GM21526 (cell line): ENCODE measurements at regions not wholly inside any gene's neighbourhood (a gene's known extent, or its start where the extent isn't known, plus 50 kb on each side); places are given as distances from the start of the nearest gene placed in this dataset.
A peak's percentile ranks its signal among the peaks of the same experiment; 100 is the strongest.
"Not testable (repeated sequence)": the region's sequence is repeated elsewhere in the genome, so short reads cannot be mapped to it uniquely, and the experiment has no call there.

Experiments
- ATAC-seq: cut with Tn5 transposase; IDR thresholded peaks from one replicate; pipeline ENCODE4 v1.9.1; 2021; ENCODE audit warnings: moderate library complexity; ENCODE audit not compliant: unreplicated experiment, low FRiP score

- not testable (repeated sequence) for ATAC-seq
These were observed 153.6 kb upstream of the VKORC1L1 start for GRCh38 chr7:65719123-65719798.

GRCh38 chr7:65722361-65722792 lies 150.5 kb upstream of the VKORC1L1 start:
- ATAC-seq, result peak; percentile 69

GRCh38 chr7:65727182-65727581 lies 145.7 kb upstream of the VKORC1L1 start:
- not testable (repeated sequence) for ATAC-seq

DNA sequence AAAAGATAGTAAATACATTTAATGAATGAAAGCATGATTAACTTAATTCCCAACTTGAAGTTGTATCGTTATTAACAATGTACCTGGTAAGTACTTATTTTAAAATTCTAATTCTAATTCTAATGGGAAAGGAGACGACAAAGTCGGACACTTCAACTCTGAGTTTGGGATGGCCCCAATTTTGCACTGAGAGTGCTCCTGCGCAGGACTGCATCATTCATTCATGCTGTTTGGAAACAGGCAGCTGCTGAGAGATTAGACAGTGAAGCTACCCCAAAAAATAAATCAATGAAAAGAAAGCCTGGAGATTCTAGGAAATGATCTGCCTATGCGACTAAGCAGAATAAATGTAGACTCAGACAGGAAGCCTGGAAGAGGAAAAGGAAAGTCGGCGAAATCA lies 141.7 kb upstream of the VKORC1L1 start:
- no peak for ATAC-seq

DNA sequence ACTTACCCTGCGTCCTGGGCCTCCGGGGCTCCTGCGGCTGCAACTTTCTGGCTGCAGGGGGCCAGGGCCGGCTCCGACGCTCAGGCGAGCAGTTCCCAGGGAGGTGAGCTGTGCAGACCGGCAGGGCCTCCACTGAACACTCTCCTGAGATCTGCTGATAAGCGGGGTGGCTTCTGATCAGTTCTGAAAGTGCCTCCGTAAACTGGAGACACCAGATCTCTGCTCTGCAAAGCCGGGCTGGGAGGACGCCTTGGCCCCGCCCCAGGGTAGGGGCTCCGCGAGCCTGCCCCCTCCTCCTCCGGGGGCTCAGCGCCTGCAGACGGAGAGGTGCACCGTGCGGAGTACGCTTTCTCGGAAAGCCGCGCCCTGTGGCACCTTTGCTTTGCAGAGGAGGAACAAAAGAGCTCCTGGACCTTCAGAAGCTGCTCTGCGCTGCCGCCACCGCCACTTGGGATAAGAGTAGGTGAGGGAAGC lies 141.3 kb upstream of the VKORC1L1 start:
- no peak for ATAC-seq

DNA sequence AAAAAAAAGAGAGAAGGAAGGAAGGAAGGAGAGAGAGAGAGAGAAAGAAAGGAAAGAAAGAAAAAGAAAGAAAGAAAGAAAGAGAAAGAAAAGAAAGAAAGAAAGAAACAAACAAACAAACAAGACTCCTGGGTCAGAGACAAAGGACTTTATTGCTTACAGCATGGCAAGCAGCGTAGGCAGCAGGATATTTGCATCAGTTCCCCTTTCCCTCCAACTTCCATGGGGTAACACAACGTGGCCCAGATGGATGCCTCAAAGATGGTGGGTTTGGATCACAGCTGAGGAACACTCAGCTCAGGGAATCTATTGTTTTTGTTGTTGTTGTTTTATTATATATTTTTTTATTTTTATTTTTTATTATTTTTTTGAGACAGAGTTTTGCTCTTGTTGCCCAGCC lies 128.5 kb upstream of the VKORC1L1 start:
- no peak for ATAC-seq

DNA sequence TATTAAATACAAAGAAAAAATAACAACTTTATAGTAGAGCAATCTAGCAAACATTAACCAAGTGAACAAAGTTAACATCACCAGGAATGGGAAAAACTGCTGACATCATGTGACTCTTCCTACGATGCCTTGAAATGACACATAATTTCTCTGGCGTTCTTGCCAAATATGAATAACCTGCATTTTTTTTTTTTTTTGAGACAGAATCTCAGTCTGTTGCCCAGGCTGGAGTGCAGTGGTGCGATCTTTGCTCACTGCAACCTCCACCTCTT lies 126.5 kb upstream of the VKORC1L1 start:
- no peak for ATAC-seq

GRCh38 chr7:65749039-65749438 lies 123.8 kb upstream of the VKORC1L1 start:
- no peak for ATAC-seq

DNA sequence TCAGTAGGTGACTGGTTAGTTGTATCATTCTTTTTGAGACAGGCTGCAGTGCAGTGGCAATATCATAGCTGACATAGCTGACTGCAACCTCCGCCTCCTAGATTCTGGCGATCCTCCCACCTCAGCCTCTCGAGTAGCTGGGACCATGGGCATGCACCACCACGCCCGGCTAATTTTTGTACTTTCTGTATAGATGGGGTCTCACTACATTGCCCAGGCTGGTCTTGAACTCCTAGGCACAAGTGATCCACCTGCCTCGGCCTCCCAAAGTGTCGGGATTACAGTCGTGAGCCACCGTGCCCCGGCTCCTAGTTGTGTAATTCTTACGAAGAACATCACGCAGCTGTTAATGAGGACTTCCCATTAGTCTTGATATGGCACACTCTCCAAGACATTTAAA lies 123.4 kb upstream of the VKORC1L1 start:
- ATAC-seq, result no peak

DNA sequence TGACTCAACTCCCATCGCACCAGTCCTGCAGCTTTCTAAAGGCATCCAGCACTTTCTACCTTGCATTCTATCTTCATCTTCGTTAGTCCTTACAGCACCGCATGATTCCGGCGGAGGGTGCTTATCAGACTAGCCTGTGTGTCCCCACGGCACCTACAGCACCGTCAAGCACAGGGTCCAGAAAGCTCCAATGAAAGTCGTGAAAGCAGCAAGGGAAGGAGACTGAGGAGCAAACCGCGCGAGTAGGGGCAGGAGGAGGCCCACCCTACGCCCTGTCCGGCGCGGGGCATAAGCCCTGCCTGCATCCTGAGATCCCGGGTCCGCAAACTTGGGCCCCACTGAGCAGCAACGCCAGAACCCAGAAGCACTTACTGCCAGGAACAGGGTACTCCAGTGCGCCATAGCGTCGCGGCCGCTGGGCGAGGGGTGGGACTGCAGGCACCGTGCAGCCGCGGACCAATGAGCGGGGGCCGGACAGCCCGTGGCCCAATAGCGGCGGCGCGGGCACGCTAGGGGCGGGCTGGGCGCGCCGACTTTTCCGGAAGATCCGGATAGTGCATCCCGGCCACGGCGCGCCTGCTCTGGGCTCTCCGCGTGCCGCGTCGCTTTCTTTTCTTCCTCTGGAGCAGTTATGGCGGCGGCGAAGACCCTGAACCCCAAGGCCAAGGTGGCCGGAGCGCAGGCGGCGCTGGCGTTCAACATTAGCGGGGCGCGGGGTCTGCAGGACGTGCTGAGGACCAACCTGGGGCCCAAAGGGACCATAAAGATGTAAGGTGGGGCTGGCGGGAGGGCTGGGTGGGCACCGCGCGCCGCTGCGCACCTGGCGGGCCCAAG lies 122.1 kb upstream of the VKORC1L1 start:
- ATAC-seq, result peak; percentile 97

DNA sequence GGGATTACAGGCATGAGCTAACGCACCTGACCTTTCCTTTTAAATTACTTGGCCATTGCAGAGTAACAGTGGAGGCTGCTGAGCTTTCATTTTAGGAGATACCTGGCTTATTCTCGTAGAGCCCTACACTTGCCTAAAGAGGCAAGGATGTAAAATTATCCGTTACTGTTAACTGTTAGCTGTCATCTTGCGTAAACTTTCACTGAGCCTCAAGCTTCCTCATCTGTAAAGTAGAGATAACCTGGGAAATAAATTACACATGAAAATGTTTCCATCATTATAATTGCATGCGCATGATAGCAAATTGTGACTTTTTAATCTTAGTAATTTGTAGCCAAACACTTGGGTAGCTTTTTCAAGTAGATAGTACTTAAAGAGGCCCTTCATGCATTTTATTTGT lies 118.8 kb upstream of the VKORC1L1 start:
- not testable (repeated sequence) for ATAC-seq

DNA sequence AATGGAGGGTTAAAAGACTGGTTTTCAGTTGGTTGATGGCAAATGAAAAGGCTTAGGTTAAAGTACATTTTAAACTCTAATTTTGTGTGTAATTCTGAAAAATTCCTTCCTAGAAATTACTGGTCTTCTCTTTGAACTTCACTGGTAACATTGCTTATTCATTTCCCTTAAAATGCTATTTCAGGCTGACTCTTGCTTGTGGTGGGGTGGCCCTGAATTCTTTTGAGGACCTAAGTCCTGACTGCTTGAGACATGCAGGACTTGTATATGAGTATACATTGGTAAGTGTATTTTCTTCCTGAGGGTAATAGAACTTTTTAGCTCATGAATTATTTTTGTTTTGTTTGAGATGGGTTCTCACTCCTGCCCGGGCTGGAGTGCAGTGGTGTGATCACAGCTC lies 113.9 kb upstream of the VKORC1L1 start:
- ATAC-seq, result not testable (repeated sequence)

DNA sequence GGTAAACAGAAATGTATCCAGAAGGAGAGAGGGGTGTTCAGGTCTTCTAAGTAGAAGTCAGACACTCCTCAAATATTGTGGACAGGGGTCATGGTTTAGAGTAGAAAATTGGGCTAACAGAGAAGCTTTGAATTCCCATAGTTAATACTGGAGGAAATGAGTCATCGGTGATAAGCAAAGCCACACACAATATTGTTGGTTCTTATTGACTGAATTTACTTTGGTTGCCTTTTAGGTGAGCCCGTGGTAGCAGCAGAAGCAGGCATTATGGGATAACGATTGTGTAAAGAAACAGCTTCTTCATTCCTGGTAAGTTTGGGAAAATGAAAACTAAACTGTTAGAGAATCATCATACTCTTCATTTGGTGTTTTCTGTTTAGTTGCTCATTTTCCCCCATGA lies 110.2 kb upstream of the VKORC1L1 start:
- not testable (repeated sequence) for ATAC-seq

- ATAC-seq, result not testable (repeated sequence)
These were observed 109.8 kb upstream of the VKORC1L1 start for GRCh38 chr7:65763114-65763513.

DNA sequence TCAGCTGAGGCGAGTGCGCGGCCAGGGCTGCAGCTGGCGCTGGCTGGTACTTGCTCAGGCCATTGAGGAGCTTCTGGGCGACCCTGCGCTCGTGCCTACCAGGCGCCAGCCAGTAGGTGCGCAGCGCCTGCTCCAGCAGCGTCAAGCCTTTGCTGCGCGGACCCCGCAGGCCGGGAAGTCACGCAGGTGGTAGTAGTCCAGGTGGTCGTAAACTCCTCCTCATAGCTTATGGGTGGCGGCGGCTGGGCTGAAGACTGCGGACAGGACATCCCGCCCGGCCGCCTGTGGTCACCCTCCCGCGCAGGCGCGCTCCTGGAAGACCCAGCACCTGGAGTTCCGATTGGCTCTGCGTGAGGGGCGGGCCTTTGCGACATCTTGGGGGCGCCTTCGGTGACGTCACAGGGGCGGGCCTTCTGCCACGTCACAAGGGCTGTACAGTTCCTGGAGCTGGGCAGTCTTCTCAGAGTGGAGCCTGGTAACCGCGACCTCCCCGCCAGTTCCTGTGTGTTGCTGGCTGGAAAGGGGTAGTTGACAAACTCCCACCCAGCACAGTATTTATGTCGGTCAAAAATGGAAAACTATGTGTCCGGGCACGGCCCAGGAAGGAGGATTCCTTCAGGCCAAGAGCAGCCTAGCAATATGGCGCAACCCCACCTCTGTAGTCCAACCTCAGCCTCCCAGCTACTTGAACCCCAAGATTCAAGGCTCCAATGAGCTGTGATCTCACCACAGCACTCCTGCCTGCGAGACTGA lies 102.2 kb upstream of the VKORC1L1 start:
- ATAC-seq, result peak; percentile 97

DNA sequence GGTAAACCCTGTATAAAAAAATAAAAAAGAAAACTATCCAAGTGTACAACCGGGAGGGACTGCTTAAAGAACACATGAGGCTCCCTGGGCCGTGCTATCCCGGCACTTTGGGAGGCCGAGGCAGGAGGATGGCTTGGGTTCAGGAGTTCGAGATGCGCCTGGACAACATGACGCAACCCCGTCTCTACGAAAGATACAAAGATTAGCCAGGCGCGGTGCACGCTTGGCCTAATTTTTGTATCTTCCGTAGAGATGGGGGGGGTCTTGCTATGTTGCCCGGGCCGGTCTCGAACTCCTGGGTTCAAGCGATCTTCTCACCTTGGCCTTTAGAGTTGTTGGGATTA lies 101.7 kb upstream of the VKORC1L1 start:
- ATAC-seq, result not testable (repeated sequence)

DNA sequence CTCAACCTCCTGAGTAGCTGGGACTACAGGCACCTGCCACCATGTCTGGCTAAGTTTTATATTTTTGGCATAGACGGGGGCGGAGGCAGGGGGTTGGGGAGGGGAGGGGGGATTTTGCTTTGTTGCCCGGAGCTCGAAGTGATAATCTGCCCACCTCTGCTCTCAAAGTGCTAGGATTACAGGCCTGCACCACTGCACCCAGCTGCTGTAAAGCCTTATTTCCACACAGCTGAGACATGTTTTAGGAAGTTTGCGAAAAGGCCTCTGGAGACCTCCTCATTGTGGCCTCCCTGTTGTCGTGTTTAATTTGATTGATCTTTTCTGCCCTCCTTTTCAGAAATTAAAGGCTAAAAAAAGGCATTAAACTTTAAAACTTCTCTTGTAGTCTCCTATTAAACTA lies 96.2 kb upstream of the VKORC1L1 start:
- ATAC-seq, result not testable (repeated sequence)

DNA sequence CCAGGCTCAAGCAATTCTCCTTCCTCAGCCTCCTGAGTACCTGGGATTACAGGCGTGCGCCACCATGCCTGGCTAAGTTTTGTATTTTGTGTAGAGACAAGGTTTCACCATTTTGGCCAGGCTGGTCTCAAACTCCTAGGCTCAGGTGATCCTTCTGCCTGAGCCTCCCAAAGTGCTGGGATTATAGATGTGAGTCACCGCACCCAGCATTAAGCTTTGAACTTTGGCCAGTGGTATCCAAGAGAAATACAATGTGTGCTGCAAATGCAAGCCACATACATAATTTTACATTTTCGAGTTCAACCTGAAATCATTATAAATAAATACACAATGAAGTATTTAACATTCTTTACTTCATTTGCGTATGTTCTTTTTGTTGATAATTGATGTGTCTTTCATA lies 82.9 kb upstream of the VKORC1L1 start:
- ATAC-seq, result not testable (repeated sequence)

- ATAC-seq, result not testable (repeated sequence)
These were observed 81.1 kb upstream of the VKORC1L1 start for GRCh38 chr7:65791788-65792187.

DNA sequence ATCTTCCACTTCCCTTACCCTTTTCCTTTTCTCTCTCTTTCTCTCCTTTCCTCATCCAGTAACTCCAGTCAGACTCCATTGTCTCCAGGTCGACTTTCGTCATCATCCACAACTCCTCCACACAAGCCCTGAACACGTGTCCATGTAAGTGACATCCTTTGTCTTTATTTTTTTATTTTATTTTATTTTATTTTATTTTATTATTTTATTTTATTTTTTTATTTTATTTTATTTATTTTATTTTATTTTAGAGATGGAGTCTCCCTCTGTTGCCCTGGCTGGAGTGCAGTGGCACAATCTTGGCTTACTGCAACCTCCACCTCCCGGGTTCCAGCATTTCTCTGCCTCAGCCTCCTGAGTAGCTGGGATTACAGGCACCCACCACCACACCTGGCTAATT lies 80.1 kb upstream of the VKORC1L1 start:
- not testable (repeated sequence) for ATAC-seq

- ATAC-seq, result not testable (repeated sequence)
These were observed 78.0 kb upstream of the VKORC1L1 start for GRCh38 chr7:65794671-65795391.
